Naive thymus-derived CD4-positive, alpha-beta T cell (primary cell): ENCODE measurements at regions not wholly inside any gene's neighbourhood (a gene's known extent, or its start where the extent isn't known, plus 50 kb on each side); places are given as distances from the start of the nearest gene placed in this dataset.

Source experiments
- ATAC-seq: fragments of 150-1000 bp; cut with Tn5 transposase; 2 replicates; pipeline ENCODE4 v1.10.0; 2021; ENCODE audit warnings: mild to moderate bottlenecking, moderate library complexity
- CTCF ChIA-PET: fragments of 350-600 bp; sonication (Branson Sonifier 250); formaldehyde crosslinking; loops from one replicate; lab custom pipeline; 2021; ENCODE audit warnings: antibody characterized with exemption; lab: Charles Lee
- POLR2A ChIA-PET: fragments of 350-600 bp; sonication (Branson Sonifier 250); formaldehyde crosslinking; loops from one replicate; lab custom pipeline; 2021; ENCODE audit warnings: antibody characterized with exemption, inconsistent platforms; lab: Charles Lee
- DNase-seq, 9 donors: peaks; one replicate each; pipeline versions ENCODE4 v3.0.0 to v3.0.0-alpha.2; 2020 to 2022; ENCODE audit warnings: mixed read lengths in 1 of 9
- H3K27ac ChIP-seq: one replicate; pipeline ENCODE4 v1.7.0; 2013; ENCODE audit warnings: mild to moderate bottlenecking, low read depth, low read length, moderate library complexity
- H3K27me3 ChIP-seq, 2 donors: one replicate each; pipeline ENCODE4 v1.7.0; 2013; ENCODE audit warnings: low read length in 2 of 2, mild to moderate bottlenecking in 2 of 2, moderate library complexity in 2 of 2; ENCODE audit not compliant: control insufficient read depth in 2 of 2, insufficient read depth in 2 of 2
- H3K36me3 ChIP-seq, 3 experiments: 1 replicate in 2 of 3; 2 replicates in 1 of 3; pipeline ENCODE4 v1.7.0; 2013; ENCODE audit warnings: low read length in 3 of 3, mild to moderate bottlenecking in 3 of 3, moderate library complexity in 1 of 3; ENCODE audit not compliant: insufficient read depth in 3 of 3, control insufficient read depth in 2 of 3
- H3K4me1 ChIP-seq, 2 donors: one replicate each; pipeline ENCODE4 v1.7.0; 2013; ENCODE audit warnings: low read length in 2 of 2, mild to moderate bottlenecking in 2 of 2, moderate library complexity in 1 of 2; ENCODE audit not compliant: control insufficient read depth in 2 of 2, insufficient read depth in 2 of 2
- H3K4me3 ChIP-seq: 2 replicates; pipeline ENCODE4 v1.7.0; 2013; ENCODE audit warnings: mild to moderate bottlenecking, low read length
- H3K9me3 ChIP-seq, 3 experiments: 1 replicate in 2 of 3; 2 replicates in 1 of 3; pipeline ENCODE4 v1.7.0; 2013; ENCODE audit warnings: low read length in 3 of 3; ENCODE audit not compliant: control insufficient read depth in 2 of 3
- H3K27ac Mint-ChIP-seq, 9 donors: one replicate each; pipeline ENCODE4 v1.8.0; 2020 to 2022; ENCODE audit warnings: mixed read lengths in 9 of 9, mild to moderate bottlenecking in 8 of 9, moderate library complexity in 5 of 9, inconsistent platforms in 2 of 9
- H3K27me3 Mint-ChIP-seq, 5 donors: one replicate each; pipeline ENCODE4 v1.8.0; 2021 to 2022; ENCODE audit warnings: mixed read lengths in 5 of 5, mild to moderate bottlenecking in 1 of 5
- H3K36me3 Mint-ChIP-seq, 5 donors: one replicate each; pipeline ENCODE4 v1.8.0; 2020 to 2022; ENCODE audit warnings: mixed read lengths in 5 of 5, mild to moderate bottlenecking in 3 of 5, inconsistent platforms in 1 of 5
- H3K4me1 Mint-ChIP-seq, 7 donors: one replicate each; pipeline ENCODE4 v1.8.0; 2020 to 2022; ENCODE audit warnings: mixed read lengths in 7 of 7, mild to moderate bottlenecking in 3 of 7, inconsistent platforms in 1 of 7
- H3K4me3 Mint-ChIP-seq, 10 donors: one replicate each; pipeline ENCODE4 v1.8.0; 2020 to 2022; ENCODE audit warnings: mild to moderate bottlenecking in 10 of 10, mixed read lengths in 10 of 10, moderate library complexity in 6 of 10, inconsistent platforms in 2 of 10
- H3K9me3 Mint-ChIP-seq, 11 donors: one replicate each; pipeline ENCODE4 v1.8.0; 2020 to 2022; ENCODE audit warnings: mixed read lengths in 11 of 11, mild to moderate bottlenecking in 4 of 11, inconsistent platforms in 1 of 11, moderate library complexity in 1 of 11
- intact Hi-C, 2 donors: fragments of 100-400 bp; cut with micrococcal nuclease; formaldehyde crosslinking; loops; one replicate each; pipeline ENCODE4 v1.15.1; 2023

- Histone ChIP-seq H3K4me3 (no peak overlapping the region), H3K27me3 (no peaks in the 10 kb centered on the region), H3K36me3 (no peaks in the 10 kb centered on the region), H3K4me1 (no peaks in the 10 kb centered on the region), H3K27ac (no peak overlapping the region), H3K9me3 (no peaks in the 10 kb centered on the region)
- ATAC-seq = no peak
- CTCF ChIA-PET = no interaction called here
- no peaks in the 10 kb centered on the region for H3K4me1 Mint-ChIP-seq
- H3K4me3 Mint-ChIP-seq = no peak overlapping the region
- POLR2A ChIA-PET = no interaction called here
- H3K9me3 Mint-ChIP-seq = peaks cover 0 to 8% (median 3%) of the 10 kb centered on the region in 11 donors
- no peaks in the 10 kb centered on the region for H3K36me3 Mint-ChIP-seq
- H3K27me3 Mint-ChIP-seq = peaks cover 0 to 6% (median 0%) of the 10 kb centered on the region in 5 donors
- intact Hi-C loops = no loop called here
- H3K27ac Mint-ChIP-seq = no peak overlapping the region
- DNase-seq = no peak
These were observed 179.0 kb upstream of the FOXA2 start for GRCh38 chr20:22763257-22763906.

- intact Hi-C loops = no loop called here
- Mint-ChIP-seq H3K9me3 (peaks cover 0 to 14% (median 0%) of the 10 kb centered on the region in 11 donors), H3K4me3 (no peak overlapping the region), H3K36me3 (no peaks in the 10 kb centered on the region), H3K27ac (no peak overlapping the region), H3K4me1 (no peaks in the 10 kb centered on the region), H3K27me3 (peaks cover 0 to 11% (median 3%) of the 10 kb centered on the region in 5 donors)
- Histone ChIP-seq H3K27ac (no peak overlapping the region), H3K4me3 (no peak overlapping the region), H3K4me1 (no peaks in the 10 kb centered on the region), H3K27me3 (no peaks in the 10 kb centered on the region), H3K9me3 (no peaks in the 10 kb centered on the region), H3K36me3 (no peaks in the 10 kb centered on the region)
- no peak for DNase-seq
- ChIA-PET CTCF (no interaction called here), POLR2A (no interaction called here)
- no peak for ATAC-seq
These were observed 184.2 kb upstream of the FOXA2 start for GRCh38 chr20:22768266-22769178.

GRCh38 chr20:22770241-22770800 is 185.9 kb upstream of the FOXA2 start:
- CTCF ChIA-PET = no interaction called here
- Histone ChIP-seq H3K27ac (no peak overlapping the region), H3K36me3 (no peaks in the 10 kb centered on the region), H3K4me1 (no peaks in the 10 kb centered on the region), H3K9me3 (no peaks in the 10 kb centered on the region), H3K27me3 (no peaks in the 10 kb centered on the region), H3K4me3 (no peak overlapping the region)
- H3K36me3 Mint-ChIP-seq = no peaks in the 10 kb centered on the region
- peaks cover 0 to 16% (median 2%) of the 10 kb centered on the region in 11 donors for H3K9me3 Mint-ChIP-seq
- no peaks in the 10 kb centered on the region for H3K4me1 Mint-ChIP-seq
- intact Hi-C loops = no loop called here
- H3K27ac Mint-ChIP-seq = no peak overlapping the region
- H3K27me3 Mint-ChIP-seq = peaks cover 0 to 12% (median 3%) of the 10 kb centered on the region in 5 donors
- no peak overlapping the region for H3K4me3 Mint-ChIP-seq
- DNase-seq (no peak), ATAC-seq (no peak)
- POLR2A ChIA-PET = no interaction called here

- Mint-ChIP-seq H3K9me3 (peaks cover 3 to 14% (median 6%) of the 10 kb centered on the region in 11 donors), H3K4me3 (no peak overlapping the region), H3K27ac (no peak overlapping the region), H3K4me1 (no peaks in the 10 kb centered on the region), H3K36me3 (no peaks in the 10 kb centered on the region), H3K27me3 (peaks cover 0 to 7% (median 3%) of the 10 kb centered on the region in 5 donors)
- H3K4me3 ChIP-seq = no peak overlapping the region
- CTCF ChIA-PET = no interaction called here
- no peaks in the 10 kb centered on the region for H3K36me3 ChIP-seq
- H3K27ac ChIP-seq = no peak overlapping the region
- ATAC-seq (no peak), DNase-seq (no peak)
- intact Hi-C loops = no loop called here
- POLR2A ChIA-PET = no interaction called here
- H3K9me3 ChIP-seq = no peaks in the 10 kb centered on the region
- no peaks in the 10 kb centered on the region for H3K4me1 ChIP-seq
- no peaks in the 10 kb centered on the region for H3K27me3 ChIP-seq
These were observed 187.3 kb upstream of the FOXA2 start for GRCh38 chr20:22771706-22772105.

GRCh38 chr20:22773344-22773743 is 189.0 kb upstream of the FOXA2 start:
- H3K9me3 ChIP-seq = no peaks in the 10 kb centered on the region
- ATAC-seq = no peak
- Mint-ChIP-seq H3K4me1 (no peaks in the 10 kb centered on the region), H3K27me3 (peaks cover 0 to 6% (median 3%) of the 10 kb centered on the region in 5 donors), H3K27ac (no peak overlapping the region), H3K4me3 (no peak overlapping the region), H3K36me3 (no peaks in the 10 kb centered on the region), H3K9me3 (peaks cover 6 to 14% (median 8%) of the 10 kb centered on the region in 11 donors)
- no peaks in the 10 kb centered on the region for H3K4me1 ChIP-seq
- no peak overlapping the region for H3K27ac ChIP-seq
- POLR2A ChIA-PET = no interaction called here
- H3K4me3 ChIP-seq = no peak overlapping the region
- CTCF ChIA-PET = no interaction called here
- H3K27me3 ChIP-seq = no peaks in the 10 kb centered on the region
- no peaks in the 10 kb centered on the region for H3K36me3 ChIP-seq
- intact Hi-C loops = no loop called here
- no peak for DNase-seq

- intact Hi-C loops = no loop called here
- peaks cover 4 to 13% (median 7%) of the 10 kb centered on the region in 11 donors for H3K9me3 Mint-ChIP-seq
- ChIA-PET POLR2A (no interaction called here), CTCF (no interaction called here)
- H3K27me3 Mint-ChIP-seq = peaks cover 0 to 6% (median under 1%) of the 10 kb centered on the region in 5 donors
- no peaks in the 10 kb centered on the region for H3K36me3 ChIP-seq
- no peaks in the 10 kb centered on the region for H3K36me3 Mint-ChIP-seq
- no peaks in the 10 kb centered on the region for H3K9me3 ChIP-seq
- H3K4me1 Mint-ChIP-seq = no peaks in the 10 kb centered on the region
- ATAC-seq = no peak
- H3K4me3 Mint-ChIP-seq = no peak overlapping the region
- no peak overlapping the region for H3K27ac Mint-ChIP-seq
- no peak overlapping the region for H3K27ac ChIP-seq
- no peak for DNase-seq
- H3K27me3 ChIP-seq = no peaks in the 10 kb centered on the region
- no peak overlapping the region for H3K4me3 ChIP-seq
- no peaks in the 10 kb centered on the region for H3K4me1 ChIP-seq
These were observed 190.9 kb upstream of the FOXA2 start for GRCh38 chr20:22775256-22775655.
